ENCODE measurements at regions not wholly inside any gene's neighbourhood (a gene's known extent, or its start where the extent isn't known, plus 50 kb on each side); places are given as distances from the start of the nearest gene placed in this dataset.

GRCh38 chr3:7927864-7928263 is 573.8 kb upstream of the LMCD1 start:
- Histone ChIP-seq H3K36me3 (ENCODE audit: control insufficient read depth in 5 of 5, insufficient read depth in 5 of 5, low read length in 5 of 5) (no peaks in the 10 kb centered on the region), H3K27ac (ENCODE audit: low read depth, low read length) (no peak overlapping the region), H3K9me3 (ENCODE audit: control insufficient read depth in 5 of 5, low read length in 5 of 5) (no peaks in the 10 kb centered on the region), H3K9ac (ENCODE audit: low read length in 5 of 5) (no peak overlapping the region), H3K27me3 (ENCODE audit: control insufficient read depth in 5 of 5, insufficient read depth in 4 of 5, low read length in 5 of 5) (no peaks in the 10 kb centered on the region), H3K4me3 (ENCODE audit: low read depth in 1 of 5, low read length in 5 of 5) (no peak overlapping the region), H3K4me1 (ENCODE audit: control insufficient read depth in 5 of 5, insufficient read depth in 5 of 5, low read length in 5 of 5) (no peaks in the 10 kb centered on the region)

- H3K4me3 ChIP-seq (ENCODE audit: low read depth in 1 of 5, low read length in 5 of 5) = no peak overlapping the region
- no peaks in the 10 kb centered on the region for H3K9me3 ChIP-seq (ENCODE audit: control insufficient read depth in 5 of 5, low read length in 5 of 5)
- H3K27ac ChIP-seq (ENCODE audit: low read depth, low read length) = no peak overlapping the region
- no peaks in the 10 kb centered on the region for H3K27me3 ChIP-seq (ENCODE audit: control insufficient read depth in 5 of 5, insufficient read depth in 4 of 5, low read length in 5 of 5)
- H3K9ac ChIP-seq (ENCODE audit: low read length in 5 of 5) = no peak overlapping the region
- no peaks in the 10 kb centered on the region for H3K36me3 ChIP-seq (ENCODE audit: control insufficient read depth in 5 of 5, insufficient read depth in 5 of 5, low read length in 5 of 5)
- no peaks in the 10 kb centered on the region for H3K4me1 ChIP-seq (ENCODE audit: control insufficient read depth in 5 of 5, insufficient read depth in 5 of 5, low read length in 5 of 5)
Measured at GRCh38 chr3:7929319-7929889, 572.2 kb upstream of the LMCD1 start.

GRCh38 chr3:7934362-7934761 is 567.3 kb upstream of the LMCD1 start:
- no peak overlapping the region for H3K9ac ChIP-seq (ENCODE audit: low read length in 5 of 5)
- H3K27me3 ChIP-seq (ENCODE audit: control insufficient read depth in 5 of 5, insufficient read depth in 4 of 5, low read length in 5 of 5) = no peaks in the 10 kb centered on the region
- peaks cover 0 to 4% (median 0%) of the 10 kb centered on the region in 5 donors for H3K9me3 ChIP-seq (ENCODE audit: control insufficient read depth in 5 of 5, low read length in 5 of 5)
- no peak overlapping the region for H3K27ac ChIP-seq (ENCODE audit: low read depth, low read length)
- H3K4me1 ChIP-seq (ENCODE audit: control insufficient read depth in 5 of 5, insufficient read depth in 5 of 5, low read length in 5 of 5) = no peaks in the 10 kb centered on the region
- H3K36me3 ChIP-seq (ENCODE audit: control insufficient read depth in 5 of 5, insufficient read depth in 5 of 5, low read length in 5 of 5) = no peaks in the 10 kb centered on the region
- H3K4me3 ChIP-seq (ENCODE audit: low read depth in 1 of 5, low read length in 5 of 5) = no peak overlapping the region

- Histone ChIP-seq H3K27me3 (ENCODE audit: control insufficient read depth in 5 of 5, insufficient read depth in 4 of 5, low read length in 5 of 5) (no peaks in the 10 kb centered on the region), H3K4me1 (ENCODE audit: control insufficient read depth in 5 of 5, insufficient read depth in 5 of 5, low read length in 5 of 5) (no peaks in the 10 kb centered on the region), H3K4me3 (ENCODE audit: low read depth in 1 of 5, low read length in 5 of 5) (no peak overlapping the region), H3K9me3 (ENCODE audit: control insufficient read depth in 5 of 5, low read length in 5 of 5) (no peaks in the 10 kb centered on the region), H3K36me3 (ENCODE audit: control insufficient read depth in 5 of 5, insufficient read depth in 5 of 5, low read length in 5 of 5) (no peaks in the 10 kb centered on the region), H3K9ac (ENCODE audit: low read length in 5 of 5) (no peak overlapping the region), H3K27ac (ENCODE audit: low read depth, low read length) (no peak overlapping the region)
Measured at GRCh38 chr3:7947930-7948329, 553.7 kb upstream of the LMCD1 start.

GRCh38 chr3:7950890-7951289 is 550.7 kb upstream of the LMCD1 start:
- Histone ChIP-seq H3K9ac (ENCODE audit: low read length in 5 of 5) (no peak overlapping the region), H3K27me3 (ENCODE audit: control insufficient read depth in 5 of 5, insufficient read depth in 4 of 5, low read length in 5 of 5) (no peaks in the 10 kb centered on the region), H3K36me3 (ENCODE audit: control insufficient read depth in 5 of 5, insufficient read depth in 5 of 5, low read length in 5 of 5) (no peaks in the 10 kb centered on the region), H3K9me3 (ENCODE audit: control insufficient read depth in 5 of 5, low read length in 5 of 5) (no peaks in the 10 kb centered on the region), H3K4me3 (ENCODE audit: low read depth in 1 of 5, low read length in 5 of 5) (no peak overlapping the region), H3K27ac (ENCODE audit: low read depth, low read length) (no peak overlapping the region), H3K4me1 (ENCODE audit: control insufficient read depth in 5 of 5, insufficient read depth in 5 of 5, low read length in 5 of 5) (no peaks in the 10 kb centered on the region)

GRCh38 chr3:7953449-7954014 is 548.1 kb upstream of the LMCD1 start:
- Histone ChIP-seq H3K9me3 (ENCODE audit: control insufficient read depth in 5 of 5, low read length in 5 of 5) (no peaks in the 10 kb centered on the region), H3K27ac (ENCODE audit: low read depth, low read length) (no peak overlapping the region), H3K36me3 (ENCODE audit: control insufficient read depth in 5 of 5, insufficient read depth in 5 of 5, low read length in 5 of 5) (no peaks in the 10 kb centered on the region), H3K4me1 (ENCODE audit: control insufficient read depth in 5 of 5, insufficient read depth in 5 of 5, low read length in 5 of 5) (no peaks in the 10 kb centered on the region), H3K27me3 (ENCODE audit: control insufficient read depth in 5 of 5, insufficient read depth in 4 of 5, low read length in 5 of 5) (no peaks in the 10 kb centered on the region), H3K9ac (ENCODE audit: low read length in 5 of 5) (no peak overlapping the region), H3K4me3 (ENCODE audit: low read depth in 1 of 5, low read length in 5 of 5) (no peak overlapping the region)

- Histone ChIP-seq H3K36me3 (ENCODE audit: control insufficient read depth in 5 of 5, insufficient read depth in 5 of 5, low read length in 5 of 5) (no peaks in the 10 kb centered on the region), H3K27me3 (ENCODE audit: control insufficient read depth in 5 of 5, insufficient read depth in 4 of 5, low read length in 5 of 5) (no peaks in the 10 kb centered on the region), H3K4me3 (ENCODE audit: low read depth in 1 of 5, low read length in 5 of 5) (no peak overlapping the region), H3K4me1 (ENCODE audit: control insufficient read depth in 5 of 5, insufficient read depth in 5 of 5, low read length in 5 of 5) (no peaks in the 10 kb centered on the region), H3K27ac (ENCODE audit: low read depth, low read length) (no peak overlapping the region), H3K9ac (ENCODE audit: low read length in 5 of 5) (no peak overlapping the region), H3K9me3 (ENCODE audit: control insufficient read depth in 5 of 5, low read length in 5 of 5) (peaks cover 0 to 3% (median 0%) of the 10 kb centered on the region in 5 donors)
Measured at GRCh38 chr3:7957024-7957423, 544.6 kb upstream of the LMCD1 start.

GRCh38 chr3:7959094-7959493 is 542.5 kb upstream of the LMCD1 start:
- no peak overlapping the region for H3K9ac ChIP-seq (ENCODE audit: low read length in 5 of 5)
- H3K27ac ChIP-seq (ENCODE audit: low read depth, low read length) = no peak overlapping the region
- H3K4me3 ChIP-seq (ENCODE audit: low read depth in 1 of 5, low read length in 5 of 5) = no peak overlapping the region
- peaks cover 0 to 3% (median 0%) of the 10 kb centered on the region in 5 donors for H3K9me3 ChIP-seq (ENCODE audit: control insufficient read depth in 5 of 5, low read length in 5 of 5)
- H3K4me1 ChIP-seq (ENCODE audit: control insufficient read depth in 5 of 5, insufficient read depth in 5 of 5, low read length in 5 of 5) = no peaks in the 10 kb centered on the region
- H3K27me3 ChIP-seq (ENCODE audit: control insufficient read depth in 5 of 5, insufficient read depth in 4 of 5, low read length in 5 of 5) = no peaks in the 10 kb centered on the region
- no peaks in the 10 kb centered on the region for H3K36me3 ChIP-seq (ENCODE audit: control insufficient read depth in 5 of 5, insufficient read depth in 5 of 5, low read length in 5 of 5)

- no peaks in the 10 kb centered on the region for H3K36me3 ChIP-seq (ENCODE audit: control insufficient read depth in 5 of 5, insufficient read depth in 5 of 5, low read length in 5 of 5)
- no peak overlapping the region for H3K27ac ChIP-seq (ENCODE audit: low read depth, low read length)
- no peaks in the 10 kb centered on the region for H3K27me3 ChIP-seq (ENCODE audit: control insufficient read depth in 5 of 5, insufficient read depth in 4 of 5, low read length in 5 of 5)
- H3K4me3 ChIP-seq (ENCODE audit: low read depth in 1 of 5, low read length in 5 of 5) = no peak overlapping the region
- peaks cover 0 to 3% (median 0%) of the 10 kb centered on the region in 5 donors for H3K9me3 ChIP-seq (ENCODE audit: control insufficient read depth in 5 of 5, low read length in 5 of 5)
- H3K9ac ChIP-seq (ENCODE audit: low read length in 5 of 5) = no peak overlapping the region
- no peaks in the 10 kb centered on the region for H3K4me1 ChIP-seq (ENCODE audit: control insufficient read depth in 5 of 5, insufficient read depth in 5 of 5, low read length in 5 of 5)
Measured at GRCh38 chr3:7960601-7961000, 541.0 kb upstream of the LMCD1 start.

GRCh38 chr3:7962301-7962700 is 539.3 kb upstream of the LMCD1 start:
- no peaks in the 10 kb centered on the region for H3K4me1 ChIP-seq (ENCODE audit: control insufficient read depth in 5 of 5, insufficient read depth in 5 of 5, low read length in 5 of 5)
- peaks cover 0 to 3% (median 0%) of the 10 kb centered on the region in 5 donors for H3K9me3 ChIP-seq (ENCODE audit: control insufficient read depth in 5 of 5, low read length in 5 of 5)
- no peaks in the 10 kb centered on the region for H3K36me3 ChIP-seq (ENCODE audit: control insufficient read depth in 5 of 5, insufficient read depth in 5 of 5, low read length in 5 of 5)
- no peaks in the 10 kb centered on the region for H3K27me3 ChIP-seq (ENCODE audit: control insufficient read depth in 5 of 5, insufficient read depth in 4 of 5, low read length in 5 of 5)
- H3K4me3 ChIP-seq (ENCODE audit: low read depth in 1 of 5, low read length in 5 of 5) = no peak overlapping the region
- H3K27ac ChIP-seq (ENCODE audit: low read depth, low read length) = no peak overlapping the region
- H3K9ac ChIP-seq (ENCODE audit: low read length in 5 of 5) = no peak overlapping the region

Measured in subcutaneous abdominal adipose tissue (tissue), 5 donors.